Lower lobe of right lung (tissue), 2 donors: ENCODE measurements at regions not wholly inside any gene's neighbourhood (a gene's known extent, or its start where the extent isn't known, plus 50 kb on each side); places are given as distances from the start of the nearest gene placed in this dataset.

Source experiments
- ATAC-seq, 2 donors: fragments of 200-7000 bp; cut with Tn5 transposase; one replicate each; pipeline ENCODE4 v1.9.1; 2020 to 2022; ENCODE audit warnings: mild to moderate bottlenecking in 2 of 2, moderate library complexity in 2 of 2
- DNase-seq: peaks from one replicate; pipeline ENCODE4 v3.0.0-alpha.2; 2020
- H3K27ac ChIP-seq: fragments of 200-600 bp; one replicate; pipeline ENCODE4 v1.8.0; 2022
- H3K27me3 ChIP-seq: fragments of 200-600 bp; one replicate; pipeline ENCODE4 v1.8.0; 2022; ENCODE audit warnings: low read depth
- H3K36me3 ChIP-seq: fragments of 200-600 bp; one replicate; pipeline ENCODE4 v1.8.0; 2022; ENCODE audit warnings: mild to moderate bottlenecking
- H3K4me1 ChIP-seq: fragments of 200-600 bp; one replicate; pipeline ENCODE4 v1.8.0; 2022
- H3K4me3 ChIP-seq: fragments of 200-600 bp; one replicate; pipeline ENCODE4 v1.8.0; 2022; ENCODE audit warnings: mild to moderate bottlenecking
- H3K9me3 ChIP-seq: fragments of 200-600 bp; one replicate; pipeline ENCODE4 v1.8.0; 2022
- CTCF ChIP-seq: fragments of 200-600 bp; IDR thresholded peaks from one replicate; pipeline ENCODE4 v1.8.0; 2022; ENCODE audit warnings: antibody characterized with exemption, mild to moderate bottlenecking
- intact Hi-C: fragments of 100-400 bp; cut with DNase I; formaldehyde crosslinking; loops from one replicate; pipeline ENCODE4 v1.11.0; 2022
- donor health status: DM: no; HTN: yes; CAD: no; lungs with severe emphysema.

- Histone ChIP-seq H3K4me3 (no peak overlapping the region), H3K27ac (no peak overlapping the region), H3K9me3 (no peaks in the 10 kb centered on the region), H3K36me3 (no peaks in the 10 kb centered on the region), H3K27me3 (no peaks in the 10 kb centered on the region), H3K4me1 (no peaks in the 10 kb centered on the region)
- no peak for TF ChIP-seq CTCF
- intact Hi-C loops = no loop called here
- DNase-seq = no peak
- no peak for ATAC-seq
Observed at GRCh38 chr9:1201262-1201661, 151.1 kb downstream of the DMRT2 start.

DNA sequence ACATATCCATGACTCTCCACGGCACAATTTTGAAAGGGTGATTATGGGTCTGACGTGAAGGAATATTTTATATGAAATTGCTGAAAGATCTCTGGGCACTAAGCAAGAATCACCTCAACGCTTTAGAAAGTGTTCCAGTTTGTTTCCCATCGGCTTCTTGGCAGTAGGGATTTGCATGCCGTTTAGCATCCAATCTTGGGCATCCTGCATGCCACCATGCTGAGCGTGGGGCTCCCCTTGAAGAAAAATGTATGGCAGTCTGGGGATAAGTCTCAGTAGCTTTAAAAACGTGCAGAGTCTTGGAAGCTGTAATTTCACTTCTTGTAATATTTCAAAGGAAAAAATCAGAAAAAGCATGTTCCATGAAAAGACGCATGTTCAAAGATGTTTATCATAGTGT is 151.7 kb downstream of the DMRT2 start:
- H3K4me3 ChIP-seq = no peak overlapping the region
- no peaks in the 10 kb centered on the region for H3K4me1 ChIP-seq
- H3K27ac ChIP-seq = no peak overlapping the region
- intact Hi-C loops = no loop called here
- H3K36me3 ChIP-seq = no peaks in the 10 kb centered on the region
- no peak for DNase-seq
- no peaks in the 10 kb centered on the region for H3K9me3 ChIP-seq
- H3K27me3 ChIP-seq = no peaks in the 10 kb centered on the region
- TF ChIP-seq CTCF = no peak
- no peak for ATAC-seq

DNA sequence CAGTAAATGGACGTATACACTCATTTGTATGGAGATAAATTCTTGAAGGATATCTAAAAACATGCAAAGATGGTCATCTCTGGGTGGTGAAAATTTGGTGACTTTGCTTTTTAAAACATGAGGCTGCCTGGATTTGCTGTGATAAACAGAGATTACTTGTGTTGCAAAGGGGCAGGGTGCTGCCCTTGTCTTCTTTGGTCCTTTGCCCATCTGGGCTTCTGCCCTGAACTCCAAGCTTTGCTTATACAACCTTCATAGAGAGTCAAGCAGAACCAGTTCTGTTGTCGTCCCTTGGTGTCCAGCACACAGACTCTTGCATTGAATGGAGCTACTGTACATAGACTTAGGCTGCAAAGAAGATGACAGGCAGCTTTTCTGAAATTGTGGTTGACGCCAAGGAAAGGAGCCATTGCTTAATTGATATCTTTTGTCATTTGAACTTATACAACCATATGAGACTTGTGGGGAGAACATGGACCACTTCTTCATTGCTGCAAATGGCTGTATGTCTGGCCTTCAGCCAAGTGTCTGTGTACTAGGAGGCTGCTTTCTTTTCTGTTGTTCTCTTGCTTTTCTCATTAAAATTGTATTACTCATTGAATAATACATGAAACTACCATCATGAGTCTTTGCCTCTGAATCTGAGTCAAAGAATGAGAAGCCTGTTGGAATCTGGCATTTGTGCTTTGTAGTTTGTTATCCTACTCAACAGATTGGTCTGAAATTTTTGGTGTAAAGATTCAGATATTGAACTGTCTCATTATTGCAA is 152.5 kb downstream of the DMRT2 start:
- ATAC-seq (no peak), DNase-seq (no peak)
- Histone ChIP-seq H3K27me3 (no peaks in the 10 kb centered on the region), H3K4me3 (no peak overlapping the region), H3K9me3 (no peaks in the 10 kb centered on the region), H3K36me3 (no peaks in the 10 kb centered on the region), H3K4me1 (no peaks in the 10 kb centered on the region), H3K27ac (no peak overlapping the region)
- intact Hi-C loops = no loop called here
- no peak for TF ChIP-seq CTCF

DNA sequence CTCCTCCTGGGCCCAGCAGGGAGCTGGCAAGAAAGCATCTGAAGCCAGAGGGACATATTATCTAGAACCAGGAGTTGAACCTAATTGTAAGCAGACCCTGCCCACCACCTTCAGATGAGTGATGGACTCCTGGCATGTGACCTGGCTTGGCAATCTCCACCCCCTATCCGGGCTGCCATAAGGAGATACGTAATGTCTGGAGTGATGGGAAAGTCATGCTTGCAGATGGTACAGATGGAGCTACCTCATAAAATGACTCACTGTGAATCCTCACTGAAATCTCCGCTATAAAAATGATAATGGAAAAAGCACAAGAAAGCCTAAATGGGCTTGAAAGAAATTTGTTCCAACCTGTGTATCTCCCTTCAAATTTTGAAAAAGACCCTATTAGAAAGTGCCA is 157.5 kb downstream of the DMRT2 start:
- ATAC-seq = no peak

GRCh38 chr9:1208157-1208556 is 158.0 kb downstream of the DMRT2 start:
- Histone ChIP-seq H3K27ac (no peak overlapping the region), H3K4me1 (no peaks in the 10 kb centered on the region), H3K4me3 (no peak overlapping the region), H3K9me3 (no peaks in the 10 kb centered on the region), H3K36me3 (no peaks in the 10 kb centered on the region), H3K27me3 (no peaks in the 10 kb centered on the region)
- intact Hi-C loops = no loop called here
- no peak for TF ChIP-seq CTCF
- DNase-seq (no peak), ATAC-seq (no peak)

More for the DNA sequence above, 157.5 kb downstream of the DMRT2 start:
- no peaks in the 10 kb centered on the region for H3K27me3 ChIP-seq
- H3K4me1 ChIP-seq = no peaks in the 10 kb centered on the region
- no peak for DNase-seq
- no peak overlapping the region for H3K4me3 ChIP-seq
- H3K9me3 ChIP-seq = no peaks in the 10 kb centered on the region
- intact Hi-C loops = no loop called here
- H3K27ac ChIP-seq = no peak overlapping the region
- no peak for TF ChIP-seq CTCF
- no peaks in the 10 kb centered on the region for H3K36me3 ChIP-seq
